Adipocyte (in vitro differentiated cells): ENCODE measurements at regions not wholly inside any gene's neighbourhood (a gene's known extent, or its start where the extent isn't known, plus 50 kb on each side); places are given as distances from the start of the nearest gene placed in this dataset.
A peak's percentile ranks its signal among the peaks of the same experiment; 100 is the strongest.

Source experiments
- DNase-seq: peaks from one replicate; pipeline ENCODE4 v3.0.0-alpha.2; 2015; ENCODE audit warnings: low read depth
- H3K27me3 ChIP-seq: replicated peaks from 2 replicates; pipeline ENCODE4 v1.7.0; 2013; ENCODE audit warnings: mild to moderate bottlenecking, low read length, moderate library complexity; ENCODE audit not compliant: control insufficient read depth, insufficient read depth
- H3K36me3 ChIP-seq: 2 replicates; pipeline ENCODE4 v1.7.0; 2013; ENCODE audit warnings: low read length, mild to moderate bottlenecking, moderate library complexity; ENCODE audit not compliant: control insufficient read depth, insufficient read depth, severe bottlenecking
- H3K4me1 ChIP-seq: 2 replicates; pipeline ENCODE4 v1.7.0; 2013; ENCODE audit warnings: mild to moderate bottlenecking, low read length, moderate library complexity; ENCODE audit not compliant: control insufficient read depth, insufficient read depth
- H3K4me3 ChIP-seq: 2 replicates; pipeline ENCODE4 v1.7.0; 2013; ENCODE audit warnings: mild to moderate bottlenecking, low read length, moderate library complexity
- H3K9ac ChIP-seq: 2 replicates; pipeline ENCODE4 v1.7.0; 2013; ENCODE audit warnings: mild to moderate bottlenecking, low read length, moderate library complexity
- H3K9me3 ChIP-seq: 2 replicates; pipeline ENCODE4 v1.7.0; 2013; ENCODE audit warnings: mild to moderate bottlenecking, low read length, moderate library complexity; ENCODE audit not compliant: control insufficient read depth

DNA sequence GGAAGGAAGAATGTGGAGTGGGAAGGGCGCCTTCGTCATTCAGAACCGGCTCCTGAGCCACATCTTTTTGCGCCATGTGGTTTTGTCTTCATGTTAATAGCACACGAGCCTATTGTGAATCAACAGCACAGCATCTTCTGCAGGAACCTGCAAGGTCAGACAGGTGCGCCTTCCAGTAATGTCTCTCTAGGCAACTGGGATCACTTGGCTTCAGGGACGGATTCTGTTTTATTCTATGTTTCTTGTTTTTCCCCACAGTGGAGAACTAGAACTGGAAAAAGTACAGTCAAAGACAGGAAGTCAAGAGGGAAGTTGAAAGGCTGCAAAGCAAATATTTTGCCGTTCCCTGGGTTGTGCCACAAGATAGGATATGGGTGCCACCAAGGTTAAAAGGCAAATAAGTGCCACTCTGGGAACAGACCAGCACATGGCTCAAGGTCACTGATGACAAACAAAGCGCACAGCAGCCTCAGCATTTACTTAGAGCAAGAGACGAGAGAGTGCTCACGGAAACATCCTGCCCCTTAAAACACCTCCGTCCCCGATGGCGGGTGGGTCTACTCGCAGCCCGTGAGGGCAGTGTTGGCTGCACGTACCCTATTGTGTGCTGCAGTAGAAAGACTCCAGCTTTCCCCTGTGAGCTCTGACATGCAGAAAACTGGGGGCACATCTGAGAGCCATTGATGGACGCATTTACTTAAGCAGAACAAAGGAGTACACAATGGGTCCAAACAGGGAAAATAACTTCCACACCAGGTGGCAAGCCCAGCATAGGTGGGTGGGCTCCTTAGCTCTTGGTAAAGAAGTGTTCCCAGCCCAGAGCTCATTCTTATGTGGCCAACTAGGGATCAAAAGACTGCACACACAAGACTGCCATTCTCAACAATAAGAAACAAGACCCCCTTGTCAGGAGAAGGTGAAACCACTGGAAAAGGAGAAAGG lies 107.2 kb upstream of the PARD3B start:
- Histone ChIP-seq H3K4me3 (no peak overlapping the region), H3K36me3 (no peaks in the 10 kb centered on the region), H3K9me3 (peaks cover 7% of the 10 kb centered on the region), H3K4me1 (peaks cover 10% of the 10 kb centered on the region), H3K9ac (no peak overlapping the region), H3K27me3 (no peaks in the 10 kb centered on the region)
- DNase-seq: no peak

DNA sequence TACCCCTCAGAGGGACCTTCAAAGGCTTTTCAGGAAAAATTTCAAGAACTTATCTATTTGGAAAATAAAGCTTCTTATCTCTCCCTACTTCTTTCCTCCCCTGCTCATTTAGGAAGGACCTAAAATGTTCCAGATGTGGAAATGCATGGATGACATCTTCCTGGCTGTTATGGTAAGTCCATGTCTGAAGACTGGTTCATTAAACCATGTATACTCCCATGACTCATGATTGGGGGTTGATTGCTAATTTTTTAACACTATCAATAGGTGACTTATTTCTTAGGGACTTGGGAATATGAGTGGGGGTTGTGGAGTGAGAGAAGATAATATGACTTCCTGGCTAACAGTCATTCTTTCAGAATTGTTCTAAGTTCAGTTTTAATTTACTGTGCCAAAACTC lies 104.0 kb upstream of the PARD3B start:
- no peaks in the 10 kb centered on the region for H3K36me3 ChIP-seq
- H3K4me3 ChIP-seq: no peak overlapping the region
- no peak overlapping the region for H3K9ac ChIP-seq
- DNase-seq: no peak
- H3K9me3 ChIP-seq: peaks cover 4% of the 10 kb centered on the region
- H3K4me1 ChIP-seq: no peaks in the 10 kb centered on the region
- no peaks in the 10 kb centered on the region for H3K27me3 ChIP-seq

DNA sequence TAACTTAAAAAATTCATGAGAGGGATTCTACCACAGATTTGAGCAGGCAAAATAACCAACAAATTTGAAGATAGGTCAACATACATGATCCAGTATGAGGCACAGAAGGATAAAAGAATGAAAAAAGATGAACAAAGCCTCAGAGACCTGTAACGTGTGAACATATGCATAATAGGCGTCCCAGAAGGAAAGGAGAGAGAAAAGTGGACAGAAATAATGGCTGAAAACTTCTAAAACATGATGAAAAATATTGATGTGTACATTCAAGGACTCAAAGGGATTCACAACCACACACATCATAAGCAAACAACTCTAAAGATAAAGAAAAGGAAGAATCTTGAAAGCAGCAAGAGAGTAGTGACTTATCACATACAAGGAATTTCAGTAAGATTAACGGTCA lies 100.1 kb upstream of the PARD3B start:
- no peak overlapping the region for H3K4me3 ChIP-seq
- H3K9me3 ChIP-seq: peaks cover 4% of the 10 kb centered on the region
- no peaks in the 10 kb centered on the region for H3K36me3 ChIP-seq
- H3K9ac ChIP-seq: no peak overlapping the region
- no peak for DNase-seq
- no peaks in the 10 kb centered on the region for H3K27me3 ChIP-seq
- H3K4me1 ChIP-seq: no peaks in the 10 kb centered on the region

DNA sequence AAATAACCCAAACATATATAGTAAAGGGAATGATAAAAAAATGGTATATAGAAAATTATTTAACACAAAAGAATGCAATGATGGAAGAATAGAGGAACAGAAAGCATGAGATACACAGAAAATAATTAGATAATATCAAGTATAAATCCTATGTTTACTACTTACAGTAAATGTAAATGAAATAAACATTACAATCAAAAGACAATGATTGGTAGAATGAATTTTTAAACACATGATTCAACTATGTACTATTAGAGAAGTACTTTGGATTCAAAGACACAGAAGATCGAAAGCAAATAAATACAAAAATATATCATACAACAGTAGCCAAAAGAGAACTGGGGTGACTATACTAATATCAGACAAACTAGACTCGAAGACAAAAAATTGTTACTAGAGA lies 97.6 kb upstream of the PARD3B start:
- H3K4me3 ChIP-seq: no peak overlapping the region
- H3K36me3 ChIP-seq: no peaks in the 10 kb centered on the region
- peaks cover 9% of the 10 kb centered on the region for H3K4me1 ChIP-seq
- no peak for DNase-seq
- no peak overlapping the region for H3K9ac ChIP-seq
- no peaks in the 10 kb centered on the region for H3K27me3 ChIP-seq
- H3K9me3 ChIP-seq: no peaks in the 10 kb centered on the region

DNA sequence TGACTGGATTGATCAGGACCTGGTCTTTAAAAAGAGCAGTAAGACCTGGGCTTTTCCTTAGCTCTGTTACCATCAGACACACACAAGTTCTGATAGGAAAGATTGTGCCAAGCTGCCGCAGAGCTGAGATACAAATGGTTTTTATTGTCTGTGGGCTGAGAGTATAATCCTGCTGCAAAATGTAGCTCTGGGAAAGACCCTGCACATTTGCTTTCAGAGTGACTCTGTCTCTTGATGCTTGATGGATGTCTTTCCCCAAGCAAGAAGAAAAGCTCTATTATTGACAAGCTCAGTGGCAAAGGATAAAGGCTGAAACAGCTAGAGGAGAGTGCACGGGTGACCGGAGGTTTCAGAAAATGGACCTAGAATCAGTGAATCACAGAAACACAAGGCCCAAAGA lies 95.3 kb upstream of the PARD3B start:
- DNase-seq: no peak
- Histone ChIP-seq H3K4me3 (no peak overlapping the region), H3K9ac (no peak overlapping the region), H3K36me3 (no peaks in the 10 kb centered on the region), H3K27me3 (no peaks in the 10 kb centered on the region), H3K9me3 (no peaks in the 10 kb centered on the region), H3K4me1 (peaks cover 17% of the 10 kb centered on the region)

DNA sequence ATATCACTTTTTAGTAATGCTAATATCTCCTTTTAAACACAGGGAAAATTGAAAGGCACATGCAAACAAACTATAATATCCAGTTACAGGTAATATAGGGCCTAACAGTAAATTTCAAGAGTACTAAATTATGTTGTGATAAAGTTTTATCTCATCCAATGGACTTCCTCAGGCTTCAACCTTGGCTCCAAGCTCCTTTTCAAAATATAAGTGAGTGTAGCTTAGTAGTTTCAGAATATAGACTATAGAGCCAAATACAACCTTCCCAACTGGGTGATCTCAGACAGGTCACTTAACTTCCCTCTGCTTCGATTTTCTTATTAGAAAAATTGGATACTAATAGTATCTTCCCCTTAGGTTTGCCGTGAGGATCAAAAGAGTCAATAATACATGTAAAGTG lies 93.5 kb upstream of the PARD3B start:
- Histone ChIP-seq H3K9ac (peak overlapping the region; percentile 27), H3K4me3 (peak overlapping the region; percentile 61), H3K9me3 (no peaks in the 10 kb centered on the region), H3K27me3 (no peaks in the 10 kb centered on the region), H3K4me1 (peaks cover 17% of the 10 kb centered on the region), H3K36me3 (no peaks in the 10 kb centered on the region)
- DNase-seq: no peak

DNA sequence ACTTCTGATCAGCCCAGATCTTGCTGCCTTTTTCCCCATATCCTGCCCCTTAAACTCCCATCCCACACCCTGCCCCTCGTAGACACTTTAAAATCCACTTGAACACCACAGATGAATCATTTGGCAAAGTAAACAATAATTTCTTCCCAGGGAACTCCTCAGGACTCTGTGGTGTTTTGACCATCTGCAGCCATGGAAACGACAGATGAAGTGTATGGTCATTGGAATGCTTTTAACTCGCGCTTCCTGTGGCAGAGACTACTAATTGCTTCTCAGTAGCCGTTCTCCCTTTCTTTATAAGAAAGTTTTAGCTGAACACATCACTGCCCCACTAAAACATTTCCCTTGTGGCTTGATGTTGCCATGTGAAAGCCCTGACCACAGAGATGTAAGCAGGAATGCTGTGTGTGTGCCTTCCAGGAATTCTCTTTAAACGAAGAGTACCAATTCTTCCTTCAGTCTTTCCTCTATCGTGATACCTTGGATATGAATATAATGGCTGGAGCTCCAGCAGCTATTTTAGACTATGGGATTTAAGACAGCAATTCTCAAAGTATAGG lies 92.7 kb upstream of the PARD3B start:
- Histone ChIP-seq H3K36me3 (no peaks in the 10 kb centered on the region), H3K27me3 (no peaks in the 10 kb centered on the region), H3K4me3 (peak overlapping the region; percentile 61), H3K4me1 (peaks cover 17% of the 10 kb centered on the region), H3K9me3 (no peaks in the 10 kb centered on the region), H3K9ac (peak overlapping the region; percentile 27)
- DNase-seq: peak; percentile 92

DNA sequence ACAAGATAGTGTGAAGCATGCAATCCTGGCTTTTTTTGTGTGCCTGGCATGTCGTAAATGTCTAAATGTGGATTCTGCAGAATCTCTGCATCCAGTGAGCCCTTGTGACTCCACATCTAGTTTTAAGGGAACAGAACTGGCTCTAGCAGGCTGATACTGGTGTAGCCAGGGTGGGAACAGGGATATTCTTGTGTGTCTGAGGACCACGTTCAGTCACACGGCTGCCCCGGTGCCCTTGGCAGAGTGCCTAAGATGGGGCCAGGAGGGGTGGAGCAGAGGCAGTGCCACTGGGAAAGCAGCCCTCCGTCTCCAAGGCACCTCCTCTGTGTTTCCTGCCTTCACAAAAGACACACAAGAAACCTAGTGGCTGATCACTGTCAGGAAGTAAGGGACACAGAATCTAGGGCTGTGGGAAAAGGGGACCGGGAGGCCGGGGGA lies 91.5 kb upstream of the PARD3B start:
- DNase-seq: no peak
- Histone ChIP-seq H3K4me1 (peaks cover 17% of the 10 kb centered on the region), H3K4me3 (no peak overlapping the region), H3K27me3 (no peaks in the 10 kb centered on the region), H3K9me3 (no peaks in the 10 kb centered on the region), H3K9ac (no peak overlapping the region), H3K36me3 (no peaks in the 10 kb centered on the region)

DNA sequence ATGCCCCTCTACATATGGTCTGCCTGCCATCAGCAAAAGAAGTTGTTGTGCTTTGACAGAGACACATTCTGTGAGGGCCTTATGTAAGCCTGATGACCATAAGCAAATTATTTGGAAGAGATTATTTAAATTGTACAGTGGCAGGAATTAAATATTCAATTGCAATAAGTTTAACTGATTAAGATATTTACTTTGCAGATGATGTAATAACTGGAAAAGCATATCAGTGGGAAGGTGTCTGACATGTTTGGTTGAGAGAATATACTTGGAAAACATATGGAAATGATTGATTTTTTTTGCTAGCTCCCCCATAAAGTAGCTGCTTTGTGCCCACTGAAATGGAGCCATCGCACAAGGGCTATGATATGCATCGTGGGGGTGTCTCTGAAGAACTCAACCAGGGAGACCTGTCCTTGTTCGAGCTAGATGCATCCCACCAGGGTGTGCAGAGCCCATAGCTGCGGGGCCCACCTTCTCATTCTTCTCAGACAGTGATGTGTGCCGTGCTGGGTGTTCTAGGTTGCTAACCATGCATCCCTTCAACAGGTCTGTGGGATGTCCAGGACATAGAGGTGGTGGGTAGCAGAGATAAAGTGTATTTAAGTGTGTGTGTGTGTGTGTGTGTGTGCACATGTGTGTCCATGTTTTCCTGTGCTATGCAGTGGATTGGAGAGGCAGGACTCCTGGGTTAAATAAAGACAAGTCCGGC lies 90.4 kb upstream of the PARD3B start:
- H3K4me1 ChIP-seq: peaks cover 17% of the 10 kb centered on the region
- no peak for DNase-seq

DNA sequence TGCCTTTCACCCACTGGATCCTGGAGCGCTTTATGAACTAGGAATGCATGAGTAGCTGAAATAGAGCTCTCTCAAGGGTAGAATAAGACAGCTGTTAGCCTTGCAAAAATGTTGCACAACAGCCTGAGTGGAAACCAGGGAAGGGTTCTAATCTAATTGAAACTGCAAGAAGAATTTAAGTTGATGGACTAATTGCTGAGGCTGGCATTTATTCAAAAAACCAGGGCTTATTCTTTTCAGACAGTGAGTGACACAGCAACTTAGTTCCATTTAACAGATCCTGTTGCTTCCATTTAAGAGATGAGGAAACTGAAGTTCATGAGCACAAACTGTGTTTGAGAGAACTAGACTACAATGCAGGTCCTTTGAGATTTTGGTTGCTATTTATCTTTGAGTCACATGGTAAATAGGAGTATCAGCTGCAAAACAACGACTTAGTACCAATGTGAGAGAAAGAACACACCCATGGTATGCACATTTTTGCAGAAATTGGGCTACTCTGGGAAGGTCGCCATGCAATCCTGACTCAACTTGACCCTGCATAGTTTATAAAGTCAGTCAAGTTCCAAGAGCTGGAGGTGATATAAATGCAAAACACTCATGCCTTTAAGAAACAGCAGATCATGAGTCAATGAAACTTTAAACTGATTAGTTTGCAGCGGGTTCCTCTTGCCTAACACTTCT lies 76.4 kb upstream of the PARD3B start:
- Histone ChIP-seq H3K4me3 (peak overlapping the region; percentile 36), H3K36me3 (no peaks in the 10 kb centered on the region), H3K4me1 (peaks cover 24% of the 10 kb centered on the region), H3K9ac (peak overlapping the region; percentile 70), H3K27me3 (no peaks in the 10 kb centered on the region), H3K9me3 (no peaks in the 10 kb centered on the region)
- peak; percentile 90 for DNase-seq

More for the DNA sequence above, 90.4 kb upstream of the PARD3B start:
- Histone ChIP-seq H3K4me3 (no peak overlapping the region), H3K27me3 (no peaks in the 10 kb centered on the region), H3K36me3 (no peaks in the 10 kb centered on the region), H3K9ac (no peak overlapping the region), H3K9me3 (no peaks in the 10 kb centered on the region)

DNA sequence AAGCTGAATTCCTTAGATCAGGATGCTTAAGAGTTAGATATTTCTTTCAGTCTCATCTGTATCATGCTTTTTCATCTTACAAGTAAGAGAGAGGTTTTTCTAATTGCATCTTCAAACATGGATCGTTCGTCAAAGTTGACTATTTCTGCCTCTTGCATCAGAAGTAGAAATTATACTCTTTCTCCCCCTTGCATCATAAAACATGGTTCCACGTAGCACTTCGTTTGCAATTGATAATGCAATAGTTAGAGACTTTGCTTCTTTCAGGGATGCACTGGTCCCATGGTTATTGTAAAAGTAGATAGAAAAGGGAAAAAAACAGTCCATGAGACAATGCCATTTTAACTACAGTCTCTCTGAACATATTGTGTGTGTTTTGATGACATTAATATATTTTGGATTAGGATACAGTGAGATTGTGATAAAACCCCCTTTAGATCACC lies 75.1 kb upstream of the PARD3B start:
- H3K9ac ChIP-seq: peak overlapping the region; percentile 70
- H3K27me3 ChIP-seq: no peaks in the 10 kb centered on the region

More for the DNA sequence above, 75.1 kb upstream of the PARD3B start:
- H3K4me3 ChIP-seq: no peak overlapping the region
- DNase-seq: peak; percentile 57
- H3K9me3 ChIP-seq: no peaks in the 10 kb centered on the region
- no peaks in the 10 kb centered on the region for H3K36me3 ChIP-seq
- H3K4me1 ChIP-seq: peaks cover 24% of the 10 kb centered on the region
